ENCODE measurements at regions not wholly inside any gene's neighbourhood (a gene's known extent, or its start where the extent isn't known, plus 50 kb on each side); places are given as distances from the start of the nearest gene placed in this dataset.

DNA sequence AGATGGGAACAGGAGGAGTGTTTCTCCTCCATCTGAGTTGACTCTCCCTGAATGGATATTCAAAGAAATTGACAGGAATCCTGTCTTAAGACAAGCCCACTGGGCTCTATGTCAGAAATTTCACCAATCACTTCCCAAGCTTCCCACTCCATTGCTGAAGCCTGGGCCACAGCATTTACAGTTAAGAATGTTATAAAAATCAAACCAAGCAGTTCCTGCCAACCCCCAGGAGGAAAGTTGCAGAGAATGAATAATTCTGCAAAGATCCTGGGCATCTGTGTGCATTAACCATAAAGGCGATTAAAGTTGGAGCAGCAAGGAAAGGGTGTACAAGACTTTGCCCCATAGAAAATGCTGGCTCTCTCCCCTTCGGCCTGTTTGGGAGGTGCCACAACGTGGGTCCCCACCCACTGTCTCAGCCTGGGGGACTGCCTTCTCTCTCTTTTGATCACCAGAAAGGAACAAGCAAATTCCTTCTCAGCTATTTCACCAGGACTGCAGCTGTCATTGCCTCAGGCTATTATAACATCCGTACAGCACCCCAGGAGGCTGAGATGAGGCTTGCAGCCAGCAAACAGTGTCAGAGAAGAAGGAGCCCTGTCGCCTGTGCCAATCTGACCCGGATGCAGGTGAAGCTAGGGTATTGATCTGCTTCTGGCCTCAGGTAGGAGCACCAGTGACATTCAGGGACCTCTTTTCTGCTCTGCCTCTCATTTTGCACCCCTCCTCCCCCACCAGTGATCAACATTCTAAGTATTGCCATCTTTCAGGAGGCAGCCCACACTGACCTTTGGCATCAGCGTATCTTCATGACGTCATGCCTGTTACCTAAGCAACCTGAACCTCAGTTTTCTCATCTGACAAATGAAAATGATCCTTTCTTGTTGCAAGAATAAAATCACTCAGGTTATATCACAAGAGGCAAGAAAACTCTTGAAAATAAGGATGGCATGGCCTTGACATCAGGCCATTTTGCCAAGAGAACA, 219.0 kb downstream of the SH3BP4 start:
- peak; percentile 85 for DNase-seq

- peak; percentile 89 for DNase-seq
These were observed 219.8 kb downstream of the SH3BP4 start for GRCh38 chr2:235171550-235172031.

- DNase-seq: no peak
These were observed 228.8 kb downstream of the SH3BP4 start for GRCh38 chr2:235180642-235181041.

DNA sequence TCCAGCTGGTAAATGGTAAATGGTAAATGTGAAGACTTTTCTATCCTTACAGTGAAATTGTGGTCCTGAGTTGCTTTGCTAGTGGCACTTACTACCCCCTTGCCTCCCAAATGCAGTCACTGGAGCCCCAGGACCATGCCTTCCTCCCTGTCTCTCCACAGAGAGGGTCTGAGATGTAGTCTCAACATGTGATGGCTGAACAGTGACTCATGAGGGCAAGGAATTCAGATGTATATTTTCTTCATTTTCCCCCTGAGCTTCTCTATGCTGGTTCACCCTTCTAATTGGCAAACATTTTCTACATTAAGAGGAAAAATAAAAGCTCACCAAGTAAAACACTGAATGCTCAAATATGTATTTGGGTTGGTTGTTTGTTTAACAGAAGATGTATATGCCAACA, 232.0 kb downstream of the SH3BP4 start:
- peak; percentile 39 for DNase-seq

DNA sequence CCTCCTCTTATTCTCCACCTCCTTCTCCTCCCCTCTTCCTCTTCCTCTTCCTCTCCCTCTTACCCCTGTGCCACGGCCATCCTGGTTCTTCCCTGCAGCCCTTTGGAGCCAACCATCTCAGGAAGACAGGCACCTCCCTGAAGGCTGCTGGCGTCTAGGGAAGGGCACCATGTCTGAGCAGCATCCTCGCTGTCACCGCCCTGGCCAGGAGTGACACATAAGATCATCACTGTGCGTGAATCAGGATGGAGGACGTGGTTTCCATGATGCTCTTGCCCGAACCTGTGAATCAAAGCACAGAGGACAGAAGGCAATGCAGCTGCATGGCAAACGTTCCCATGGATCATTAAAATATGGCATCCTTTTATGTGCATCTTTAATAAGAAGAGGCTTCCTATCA, 236.0 kb downstream of the SH3BP4 start:
- DNase-seq: no peak

- no peak for DNase-seq
These were observed 239.7 kb downstream of the SH3BP4 start for GRCh38 chr2:235191486-235191885.

- DNase-seq: no peak
These were observed 240.2 kb downstream of the SH3BP4 start for GRCh38 chr2:235191978-235192377.

- no peak for DNase-seq
These were observed 242.5 kb downstream of the SH3BP4 start for GRCh38 chr2:235194351-235194750.

DNA sequence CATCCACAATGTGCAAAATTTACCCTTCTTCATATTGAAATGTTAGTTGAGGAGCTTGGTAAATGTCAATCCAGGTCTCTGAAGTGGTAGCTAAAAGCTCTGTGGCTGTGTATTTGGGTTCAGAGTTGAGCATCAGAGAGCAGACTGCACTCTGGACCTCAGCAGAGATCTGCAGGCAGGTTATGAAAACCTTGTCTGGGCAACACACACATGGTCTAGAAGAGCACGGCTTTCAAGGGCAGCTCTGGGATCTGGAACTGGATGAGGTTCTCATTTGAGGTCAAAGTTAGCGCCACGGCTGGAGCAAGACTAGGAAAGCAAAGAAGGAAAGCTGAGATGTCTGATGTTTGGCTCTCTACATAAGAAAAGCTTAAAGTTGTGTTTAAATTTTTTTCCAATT, 243.0 kb downstream of the SH3BP4 start:
- no peak for DNase-seq

- no peak for DNase-seq
These were observed 244.1 kb downstream of the SH3BP4 start for GRCh38 chr2:235195921-235196320.

DNA sequence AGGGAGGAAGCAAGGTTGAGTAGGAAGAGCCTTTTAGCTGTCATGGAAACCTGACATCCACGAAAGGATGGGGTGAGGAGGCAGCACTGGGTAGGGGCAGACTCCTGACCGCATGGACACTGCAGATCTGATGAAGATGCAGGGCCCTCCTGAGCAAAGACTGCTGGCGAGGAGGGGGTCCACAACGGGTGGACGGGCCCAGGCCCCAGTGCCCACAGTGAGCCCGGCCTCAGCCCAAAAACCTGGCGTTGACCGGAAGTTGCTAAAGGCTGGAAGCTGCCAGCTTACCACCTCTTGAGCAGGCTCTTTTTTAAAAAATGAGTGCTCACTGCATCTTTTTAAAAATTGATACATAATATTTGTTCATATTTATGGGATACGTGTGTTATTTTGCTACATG, 247.3 kb downstream of the SH3BP4 start:
- DNase-seq: no peak

- no peak for DNase-seq
These were observed 248.4 kb downstream of the SH3BP4 start for GRCh38 chr2:235200216-235200615.

- DNase-seq: no peak
These were observed 249.9 kb downstream of the SH3BP4 start for GRCh38 chr2:235201756-235202155.

GRCh38 chr2:235204948-235205347, 253.1 kb downstream of the SH3BP4 start:
- no peak for DNase-seq

GRCh38 chr2:235206399-235206798, 254.6 kb downstream of the SH3BP4 start:
- no peak for DNase-seq

GRCh38 chr2:235206980-235207579, 255.3 kb downstream of the SH3BP4 start:
- no peak for DNase-seq

- DNase-seq: no peak
These were observed 259.2 kb downstream of the SH3BP4 start for GRCh38 chr2:235211056-235211455.

- no peak for DNase-seq
These were observed 260.8 kb downstream of the SH3BP4 start for GRCh38 chr2:235212501-235213158.

DNA sequence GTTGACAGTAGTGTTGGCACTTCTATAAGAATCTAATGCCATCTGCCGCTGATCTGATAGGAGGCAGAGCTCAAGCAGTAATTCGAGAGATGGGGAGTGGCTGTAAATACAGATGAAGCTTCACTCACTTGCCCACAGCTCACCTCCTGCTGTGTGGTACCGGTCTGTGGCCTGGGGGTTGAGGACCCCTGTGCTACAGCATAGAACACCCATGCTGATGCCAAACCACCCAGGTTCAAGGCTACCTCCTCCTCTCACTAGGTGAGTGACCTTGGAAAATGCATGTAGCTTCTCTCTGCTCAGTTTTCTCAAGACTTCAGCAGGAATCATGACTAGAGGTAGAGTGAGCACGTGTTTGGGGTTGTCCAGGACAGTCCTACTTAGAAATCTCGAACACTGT, 263.4 kb downstream of the SH3BP4 start:
- DNase-seq: no peak

DNA sequence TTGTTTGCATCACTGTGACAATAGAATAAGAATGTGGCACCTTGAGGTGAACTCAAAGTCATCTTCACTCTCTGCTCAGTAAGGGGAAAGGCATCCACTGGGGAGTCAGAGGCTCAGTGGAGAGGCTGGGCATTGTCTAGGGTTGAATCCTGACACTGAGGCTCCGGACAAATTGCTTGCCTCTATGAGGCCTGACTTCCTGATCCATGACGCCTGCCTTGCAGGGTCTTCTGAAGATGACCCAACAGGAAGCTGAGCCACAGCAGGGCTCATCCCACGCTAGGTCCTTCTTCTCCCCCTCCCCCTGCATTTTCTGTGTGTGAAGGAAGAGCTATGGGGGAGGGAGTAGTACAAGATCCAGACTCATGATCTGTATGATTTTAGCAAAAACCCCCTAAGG, 265.1 kb downstream of the SH3BP4 start:
- DNase-seq: peak; percentile 71

DNA sequence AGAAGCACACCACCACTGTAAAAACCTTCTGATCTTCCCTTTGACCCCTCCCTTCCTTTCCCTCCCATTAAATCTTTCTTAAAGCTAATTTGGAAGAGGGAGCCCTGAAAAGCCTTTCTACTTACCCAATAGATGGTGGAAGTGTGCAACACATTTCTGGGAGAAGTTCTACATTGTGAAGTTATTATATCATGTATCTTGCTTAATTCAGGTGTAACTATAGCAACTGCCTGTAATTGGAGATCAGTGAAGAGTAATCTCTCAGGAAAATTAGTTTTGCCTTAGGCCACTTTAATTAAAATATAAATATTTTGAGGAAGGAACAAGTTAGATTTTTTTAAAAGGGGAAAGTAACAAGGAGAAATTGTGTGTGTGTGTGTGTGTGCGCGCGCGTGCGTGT, 266.0 kb downstream of the SH3BP4 start:
- peak; percentile 65 for DNase-seq

DNA sequence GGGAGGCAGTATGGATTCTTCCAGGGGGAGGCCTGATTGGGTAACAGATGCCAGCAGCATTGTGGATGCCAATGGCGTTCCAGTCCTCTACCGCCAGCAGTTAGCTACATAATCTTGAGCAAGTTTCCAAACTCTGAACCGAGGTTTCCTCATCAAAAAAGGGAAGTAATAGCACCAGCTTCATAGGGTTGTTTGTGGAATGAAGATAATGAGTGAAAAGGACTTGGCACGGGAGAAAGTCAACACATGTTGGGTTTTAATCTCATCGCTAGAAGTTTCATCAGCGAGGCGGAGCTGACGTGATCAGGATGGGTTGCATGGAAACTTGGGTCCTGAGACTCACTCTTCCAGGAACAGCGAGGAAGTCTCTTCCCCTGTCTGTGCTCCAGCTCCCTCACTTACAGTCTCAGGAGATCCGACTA, 266.7 kb downstream of the SH3BP4 start:
- DNase-seq: no peak

- DNase-seq: no peak
These were observed 267.2 kb downstream of the SH3BP4 start for GRCh38 chr2:235219048-235219447.

GRCh38 chr2:235220331-235220730, 268.5 kb downstream of the SH3BP4 start:
- DNase-seq: no peak

Data from fibroblast of skin of right quadriceps (primary cell).